ENCODE measurements at regions not wholly inside any gene's neighbourhood (a gene's known extent, or its start where the extent isn't known, plus 50 kb on each side); places are given as distances from the start of the nearest gene placed in this dataset.

DNA sequence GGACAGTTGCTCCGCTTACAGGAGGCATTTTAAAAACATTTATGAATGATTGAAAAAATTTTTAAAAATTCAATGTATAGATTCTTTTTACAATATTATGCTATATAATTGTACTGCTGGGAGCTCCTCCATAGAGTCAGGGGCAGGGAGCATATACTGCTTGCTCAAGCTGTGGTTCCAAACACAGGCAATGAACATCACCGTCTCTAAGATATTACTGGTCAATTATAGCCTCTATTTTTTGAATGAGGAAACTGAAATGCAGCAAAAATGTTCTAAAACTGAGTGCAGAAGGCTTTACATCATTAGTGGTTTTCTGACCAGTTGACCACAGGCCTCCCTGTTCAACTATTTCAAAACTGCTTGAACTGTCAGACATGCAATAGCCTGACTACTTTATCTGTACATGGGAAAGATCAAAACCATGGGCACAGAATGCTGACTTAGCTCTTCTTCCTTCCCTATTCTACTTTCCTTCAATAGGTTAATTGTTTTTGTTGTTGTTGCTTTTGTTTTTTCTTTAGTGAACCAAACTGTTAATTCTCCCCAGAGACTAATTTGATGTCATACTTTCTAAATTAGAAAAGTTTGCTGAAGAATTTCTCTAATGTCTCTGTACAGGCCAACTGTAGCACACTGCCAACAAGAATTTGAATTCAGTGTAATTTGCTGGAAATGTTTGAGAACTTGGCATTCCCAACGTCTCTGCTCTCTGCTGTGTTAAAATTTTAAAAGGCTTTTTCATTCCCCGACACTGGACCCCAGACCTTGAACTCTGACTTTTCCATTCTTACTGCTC lies 107.6 kb upstream of the MPDZ start (continued):
- TF ChIP-seq, protein P1, sequence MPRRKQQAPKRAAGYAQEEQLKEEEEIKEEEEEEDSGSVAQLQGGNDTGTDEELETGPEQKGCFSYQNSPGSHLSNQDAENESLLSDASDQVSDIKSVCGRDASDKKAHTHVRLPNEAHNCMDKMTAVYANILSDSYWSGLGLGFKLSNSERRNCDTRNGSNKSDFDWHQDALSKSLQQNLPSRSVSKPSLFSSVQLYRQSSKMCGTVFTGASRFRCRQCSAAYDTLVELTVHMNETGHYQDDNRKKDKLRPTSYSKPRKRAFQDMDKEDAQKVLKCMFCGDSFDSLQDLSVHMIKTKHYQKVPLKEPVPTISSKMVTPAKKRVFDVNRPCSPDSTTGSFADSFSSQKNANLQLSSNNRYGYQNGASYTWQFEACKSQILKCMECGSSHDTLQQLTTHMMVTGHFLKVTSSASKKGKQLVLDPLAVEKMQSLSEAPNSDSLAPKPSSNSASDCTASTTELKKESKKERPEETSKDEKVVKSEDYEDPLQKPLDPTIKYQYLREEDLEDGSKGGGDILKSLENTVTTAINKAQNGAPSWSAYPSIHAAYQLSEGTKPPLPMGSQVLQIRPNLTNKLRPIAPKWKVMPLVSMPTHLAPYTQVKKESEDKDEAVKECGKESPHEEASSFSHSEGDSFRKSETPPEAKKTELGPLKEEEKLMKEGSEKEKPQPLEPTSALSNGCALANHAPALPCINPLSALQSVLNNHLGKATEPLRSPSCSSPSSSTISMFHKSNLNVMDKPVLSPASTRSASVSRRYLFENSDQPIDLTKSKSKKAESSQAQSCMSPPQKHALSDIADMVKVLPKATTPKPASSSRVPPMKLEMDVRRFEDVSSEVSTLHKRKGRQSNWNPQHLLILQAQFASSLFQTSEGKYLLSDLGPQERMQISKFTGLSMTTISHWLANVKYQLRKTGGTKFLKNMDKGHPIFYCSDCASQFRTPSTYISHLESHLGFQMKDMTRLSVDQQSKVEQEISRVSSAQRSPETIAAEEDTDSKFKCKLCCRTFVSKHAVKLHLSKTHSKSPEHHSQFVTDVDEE (CRISPR knock-in tag; IDR thresholded peaks at IDR 0.05): no peak
- TF ChIP-seq, protein P2, sequence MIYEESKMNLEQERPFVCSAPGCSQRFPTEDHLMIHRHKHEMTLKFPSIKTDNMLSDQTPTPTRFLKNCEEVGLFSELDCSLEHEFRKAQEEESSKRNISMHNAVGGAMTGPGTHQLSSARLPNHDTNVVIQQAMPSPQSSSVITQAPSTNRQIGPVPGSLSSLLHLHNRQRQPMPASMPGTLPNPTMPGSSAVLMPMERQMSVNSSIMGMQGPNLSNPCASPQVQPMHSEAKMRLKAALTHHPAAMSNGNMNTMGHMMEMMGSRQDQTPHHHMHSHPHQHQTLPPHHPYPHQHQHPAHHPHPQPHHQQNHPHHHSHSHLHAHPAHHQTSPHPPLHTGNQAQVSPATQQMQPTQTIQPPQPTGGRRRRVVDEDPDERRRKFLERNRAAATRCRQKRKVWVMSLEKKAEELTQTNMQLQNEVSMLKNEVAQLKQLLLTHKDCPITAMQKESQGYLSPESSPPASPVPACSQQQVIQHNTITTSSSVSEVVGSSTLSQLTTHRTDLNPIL (CRISPR knock-in tag; IDR thresholded peaks at IDR 0.05; ENCODE audit: low read depth): no peak
- TF ChIP-seq ZC3H10 (CRISPR knock-in tag; IDR thresholded peaks at IDR 0.05): no peak
- no peak for TF ChIP-seq TOX (CRISPR knock-in tag; IDR thresholded peaks at IDR 0.05; ENCODE audit: borderline replicate concordance)
- no peak for TF ChIP-seq CSDC2 (CRISPR knock-in tag; IDR thresholded peaks at IDR 0.05)
- TF ChIP-seq RARB (CRISPR knock-in tag; IDR thresholded peaks at IDR 0.05): no peak

DNA sequence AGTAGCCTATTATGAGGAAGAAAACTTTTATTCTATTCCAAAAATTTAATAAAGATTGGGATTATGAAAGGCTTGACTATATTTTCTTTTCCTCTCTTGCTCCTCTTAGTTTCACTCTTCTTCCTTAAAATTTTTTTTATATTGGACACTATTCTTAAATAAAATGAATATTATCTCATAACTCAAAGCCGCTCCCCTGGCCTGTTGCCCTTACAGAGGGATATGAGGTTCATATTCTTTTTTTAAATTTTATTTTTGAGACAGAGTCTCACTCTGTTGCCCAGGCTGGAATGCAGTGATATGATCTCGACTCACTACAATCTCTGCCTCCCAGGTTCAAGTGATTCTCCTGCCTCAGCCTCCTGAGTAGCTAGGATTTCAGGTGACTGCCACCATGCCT lies 106.8 kb upstream of the MPDZ start:
- no peak for ATAC-seq
- TF ChIP-seq TCF4 (CRISPR knock-in tag; IDR thresholded peaks at IDR 0.05; ENCODE audit: borderline replicate concordance): no peak
- TF ChIP-seq, protein P3, sequence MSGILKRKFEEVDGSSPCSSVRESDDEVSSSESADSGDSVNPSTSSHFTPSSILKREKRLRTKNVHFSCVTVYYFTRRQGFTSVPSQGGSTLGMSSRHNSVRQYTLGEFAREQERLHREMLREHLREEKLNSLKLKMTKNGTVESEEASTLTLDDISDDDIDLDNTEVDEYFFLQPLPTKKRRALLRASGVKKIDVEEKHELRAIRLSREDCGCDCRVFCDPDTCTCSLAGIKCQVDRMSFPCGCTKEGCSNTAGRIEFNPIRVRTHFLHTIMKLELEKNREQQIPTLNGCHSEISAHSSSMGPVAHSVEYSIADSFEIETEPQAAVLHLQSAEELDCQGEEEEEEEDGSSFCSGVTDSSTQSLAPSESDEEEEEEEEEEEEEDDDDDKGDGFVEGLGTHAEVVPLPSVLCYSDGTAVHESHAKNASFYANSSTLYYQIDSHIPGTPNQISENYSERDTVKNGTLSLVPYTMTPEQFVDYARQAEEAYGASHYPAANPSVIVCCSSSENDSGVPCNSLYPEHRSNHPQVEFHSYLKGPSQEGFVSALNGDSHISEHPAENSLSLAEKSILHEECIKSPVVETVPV (CRISPR knock-in tag; IDR thresholded peaks at IDR 0.05): no peak
- TF ChIP-seq ZFP3 (CRISPR knock-in tag; IDR thresholded peaks at IDR 0.05): no peak
- TF ChIP-seq, protein P2 (CRISPR knock-in tag; IDR thresholded peaks at IDR 0.05; ENCODE audit: low read depth): no peak
- TF ChIP-seq ZNF8 (CRISPR knock-in tag; IDR thresholded peaks at IDR 0.05): no peak
- no peak for TF ChIP-seq RARB (CRISPR knock-in tag; IDR thresholded peaks at IDR 0.05)
- TF ChIP-seq, protein P4, sequence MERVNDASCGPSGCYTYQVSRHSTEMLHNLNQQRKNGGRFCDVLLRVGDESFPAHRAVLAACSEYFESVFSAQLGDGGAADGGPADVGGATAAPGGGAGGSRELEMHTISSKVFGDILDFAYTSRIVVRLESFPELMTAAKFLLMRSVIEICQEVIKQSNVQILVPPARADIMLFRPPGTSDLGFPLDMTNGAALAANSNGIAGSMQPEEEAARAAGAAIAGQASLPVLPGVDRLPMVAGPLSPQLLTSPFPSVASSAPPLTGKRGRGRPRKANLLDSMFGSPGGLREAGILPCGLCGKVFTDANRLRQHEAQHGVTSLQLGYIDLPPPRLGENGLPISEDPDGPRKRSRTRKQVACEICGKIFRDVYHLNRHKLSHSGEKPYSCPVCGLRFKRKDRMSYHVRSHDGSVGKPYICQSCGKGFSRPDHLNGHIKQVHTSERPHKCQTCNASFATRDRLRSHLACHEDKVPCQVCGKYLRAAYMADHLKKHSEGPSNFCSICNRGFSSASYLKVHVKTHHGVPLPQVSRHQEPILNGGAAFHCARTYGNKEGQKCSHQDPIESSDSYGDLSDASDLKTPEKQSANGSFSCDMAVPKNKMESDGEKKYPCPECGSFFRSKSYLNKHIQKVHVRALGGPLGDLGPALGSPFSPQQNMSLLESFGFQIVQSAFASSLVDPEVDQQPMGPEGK (CRISPR knock-in tag; IDR thresholded peaks at IDR 0.05; ENCODE audit: borderline replicate concordance): no peak
- TF ChIP-seq SNAI2 (CRISPR knock-in tag; IDR thresholded peaks at IDR 0.05): no peak
- TF ChIP-seq ESRRG (CRISPR knock-in tag; IDR thresholded peaks at IDR 0.05): no peak
- TF ChIP-seq ZNF70 (CRISPR knock-in tag; IDR thresholded peaks at IDR 0.05): no peak
- no peak for TF ChIP-seq BACH2 (CRISPR knock-in tag; IDR thresholded peaks at IDR 0.05; ENCODE audit: borderline replicate concordance)
- TF ChIP-seq ZC3H10 (CRISPR knock-in tag; IDR thresholded peaks at IDR 0.05): no peak
- no peak for TF ChIP-seq ZNF565 (CRISPR knock-in tag; conservative IDR thresholded peaks at IDR 0.05; ENCODE audit: low read depth)
- TF ChIP-seq OSR1 (CRISPR knock-in tag; IDR thresholded peaks at IDR 0.05): no peak
- no peak for TF ChIP-seq CSDC2 (CRISPR knock-in tag; IDR thresholded peaks at IDR 0.05)
- no peak for TF ChIP-seq ZFP30 (CRISPR knock-in tag; IDR thresholded peaks at IDR 0.05)
- TF ChIP-seq PPARA (CRISPR knock-in tag; IDR thresholded peaks at IDR 0.05; ENCODE audit: borderline replicate concordance): no peak
- no peak for TF ChIP-seq TOX (CRISPR knock-in tag; IDR thresholded peaks at IDR 0.05; ENCODE audit: borderline replicate concordance)
- TF ChIP-seq, protein P5, sequence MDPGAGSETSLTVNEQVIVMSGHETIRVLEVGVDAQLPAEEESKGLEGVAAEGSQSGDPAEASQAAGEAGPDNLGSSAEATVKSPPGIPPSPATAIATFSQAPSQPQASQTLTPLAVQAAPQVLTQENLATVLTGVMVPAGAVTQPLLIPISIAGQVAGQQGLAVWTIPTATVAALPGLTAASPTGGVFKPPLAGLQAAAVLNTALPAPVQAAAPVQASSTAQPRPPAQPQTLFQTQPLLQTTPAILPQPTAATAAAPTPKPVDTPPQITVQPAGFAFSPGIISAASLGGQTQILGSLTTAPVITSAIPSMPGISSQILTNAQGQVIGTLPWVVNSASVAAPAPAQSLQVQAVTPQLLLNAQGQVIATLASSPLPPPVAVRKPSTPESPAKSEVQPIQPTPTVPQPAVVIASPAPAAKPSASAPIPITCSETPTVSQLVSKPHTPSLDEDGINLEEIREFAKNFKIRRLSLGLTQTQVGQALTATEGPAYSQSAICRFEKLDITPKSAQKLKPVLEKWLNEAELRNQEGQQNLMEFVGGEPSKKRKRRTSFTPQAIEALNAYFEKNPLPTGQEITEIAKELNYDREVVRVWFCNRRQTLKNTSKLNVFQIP (CRISPR knock-in tag; IDR thresholded peaks at IDR 0.05; ENCODE audit: borderline replicate concordance, low read depth): no peak

Data from SK-N-SH treated with all-trans-retinoic acid at 6 μM for 48 hours (cell line).